Ishikawa (cell line): ENCODE measurements at regions not wholly inside any gene's neighbourhood (a gene's known extent, or its start where the extent isn't known, plus 50 kb on each side); places are given as distances from the start of the nearest gene placed in this dataset.

Source experiments
- CEBPB ChIP-seq: IDR thresholded peaks from 2 replicates; pipeline ENCODE4 v1.6.1; 2012
- CREB1 ChIP-seq: IDR thresholded peaks from 2 replicates; pipeline ENCODE4 v1.6.1; 2012; ENCODE audit warnings: low read depth
- EGR1 ChIP-seq: IDR thresholded peaks from 2 replicates; pipeline ENCODE4 v1.6.1; 2012
- EP300 ChIP-seq: IDR thresholded peaks from 2 replicates; pipeline ENCODE4 v1.6.1; 2012; ENCODE audit warnings: borderline replicate concordance
- FOXM1 ChIP-seq: IDR thresholded peaks from 2 replicates; pipeline ENCODE4 v1.6.1; 2012; ENCODE audit warnings: low read depth, borderline replicate concordance
- NFIC ChIP-seq: IDR thresholded peaks from 2 replicates; pipeline ENCODE4 v1.6.1; 2012
- RAD21 ChIP-seq: IDR thresholded peaks from 2 replicates; pipeline ENCODE4 v1.6.1; 2012; ENCODE audit warnings: low read depth
- TAF1 ChIP-seq: IDR thresholded peaks from 2 replicates; pipeline ENCODE4 v1.6.1; 2012; ENCODE audit warnings: low read depth, mild to moderate bottlenecking
- TCF12 ChIP-seq: IDR thresholded peaks from 2 replicates; pipeline ENCODE4 v1.6.1; 2012; ENCODE audit warnings: low read depth
- TEAD4 ChIP-seq: IDR thresholded peaks from 2 replicates; pipeline ENCODE4 v1.6.1; 2012
- YY1 ChIP-seq: IDR thresholded peaks from 2 replicates; pipeline ENCODE4 v1.6.1; 2012; ENCODE audit warnings: low read depth
- ZBTB7A ChIP-seq: IDR thresholded peaks from 2 replicates; pipeline ENCODE4 v1.6.1; 2012; ENCODE audit warnings: low read depth
- TF ChIP-seq, protein P1 (sequence below): IDR thresholded peaks from 2 replicates; pipeline ENCODE4 v1.6.1; 2012
- TF ChIP-seq, protein P2 (sequence below): IDR thresholded peaks from 2 replicates; pipeline ENCODE4 v1.6.1; 2012
- TF ChIP-seq, protein P3 (sequence below): IDR thresholded peaks from 2 replicates; pipeline ENCODE4 v1.6.1; 2012; ENCODE audit warnings: low read depth, mild to moderate bottlenecking

DNA sequence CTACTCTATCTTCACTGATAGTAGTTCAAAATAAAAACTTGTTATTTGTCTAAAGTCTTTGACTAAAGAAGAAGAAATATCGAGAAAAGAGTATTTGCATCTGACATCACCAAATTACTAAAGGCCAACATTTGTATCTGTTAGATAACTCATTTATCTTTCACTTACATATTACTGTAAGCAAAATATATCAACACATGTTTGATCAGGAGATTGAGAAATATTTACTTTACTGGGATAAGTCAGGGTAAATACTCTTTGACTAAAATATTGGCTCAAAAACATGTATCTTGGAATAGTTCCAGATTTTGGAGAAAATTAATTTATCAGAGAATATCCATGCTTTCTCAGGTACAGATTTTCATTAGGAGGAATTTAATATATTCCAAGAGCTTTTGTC, 306.0 kb downstream of the TENT5A start:
- TF ChIP-seq, protein P1, sequence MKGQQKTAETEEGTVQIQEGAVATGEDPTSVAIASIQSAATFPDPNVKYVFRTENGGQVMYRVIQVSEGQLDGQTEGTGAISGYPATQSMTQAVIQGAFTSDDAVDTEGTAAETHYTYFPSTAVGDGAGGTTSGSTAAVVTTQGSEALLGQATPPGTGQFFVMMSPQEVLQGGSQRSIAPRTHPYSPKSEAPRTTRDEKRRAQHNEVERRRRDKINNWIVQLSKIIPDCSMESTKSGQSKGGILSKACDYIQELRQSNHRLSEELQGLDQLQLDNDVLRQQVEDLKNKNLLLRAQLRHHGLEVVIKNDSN: no peak
- no peak for TF ChIP-seq ZBTB7A
- TF ChIP-seq TCF12: no peak
- no peak for TF ChIP-seq TAF1
- TF ChIP-seq RAD21: no peak
- TF ChIP-seq EP300: no peak
- no peak for TF ChIP-seq FOXM1
- TF ChIP-seq, protein P2, sequence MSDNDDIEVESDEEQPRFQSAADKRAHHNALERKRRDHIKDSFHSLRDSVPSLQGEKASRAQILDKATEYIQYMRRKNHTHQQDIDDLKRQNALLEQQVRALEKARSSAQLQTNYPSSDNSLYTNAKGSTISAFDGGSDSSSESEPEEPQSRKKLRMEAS: no peak
- TF ChIP-seq NFIC: no peak
- TF ChIP-seq EGR1: no peak
- TF ChIP-seq TEAD4: no peak
- TF ChIP-seq CREB1: no peak
- TF ChIP-seq, protein P3, sequence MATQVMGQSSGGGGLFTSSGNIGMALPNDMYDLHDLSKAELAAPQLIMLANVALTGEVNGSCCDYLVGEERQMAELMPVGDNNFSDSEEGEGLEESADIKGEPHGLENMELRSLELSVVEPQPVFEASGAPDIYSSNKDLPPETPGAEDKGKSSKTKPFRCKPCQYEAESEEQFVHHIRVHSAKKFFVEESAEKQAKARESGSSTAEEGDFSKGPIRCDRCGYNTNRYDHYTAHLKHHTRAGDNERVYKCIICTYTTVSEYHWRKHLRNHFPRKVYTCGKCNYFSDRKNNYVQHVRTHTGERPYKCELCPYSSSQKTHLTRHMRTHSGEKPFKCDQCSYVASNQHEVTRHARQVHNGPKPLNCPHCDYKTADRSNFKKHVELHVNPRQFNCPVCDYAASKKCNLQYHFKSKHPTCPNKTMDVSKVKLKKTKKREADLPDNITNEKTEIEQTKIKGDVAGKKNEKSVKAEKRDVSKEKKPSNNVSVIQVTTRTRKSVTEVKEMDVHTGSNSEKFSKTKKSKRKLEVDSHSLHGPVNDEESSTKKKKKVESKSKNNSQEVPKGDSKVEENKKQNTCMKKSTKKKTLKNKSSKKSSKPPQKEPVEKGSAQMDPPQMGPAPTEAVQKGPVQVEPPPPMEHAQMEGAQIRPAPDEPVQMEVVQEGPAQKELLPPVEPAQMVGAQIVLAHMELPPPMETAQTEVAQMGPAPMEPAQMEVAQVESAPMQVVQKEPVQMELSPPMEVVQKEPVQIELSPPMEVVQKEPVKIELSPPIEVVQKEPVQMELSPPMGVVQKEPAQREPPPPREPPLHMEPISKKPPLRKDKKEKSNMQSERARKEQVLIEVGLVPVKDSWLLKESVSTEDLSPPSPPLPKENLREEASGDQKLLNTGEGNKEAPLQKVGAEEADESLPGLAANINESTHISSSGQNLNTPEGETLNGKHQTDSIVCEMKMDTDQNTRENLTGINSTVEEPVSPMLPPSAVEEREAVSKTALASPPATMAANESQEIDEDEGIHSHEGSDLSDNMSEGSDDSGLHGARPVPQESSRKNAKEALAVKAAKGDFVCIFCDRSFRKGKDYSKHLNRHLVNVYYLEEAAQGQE: no peak

DNA sequence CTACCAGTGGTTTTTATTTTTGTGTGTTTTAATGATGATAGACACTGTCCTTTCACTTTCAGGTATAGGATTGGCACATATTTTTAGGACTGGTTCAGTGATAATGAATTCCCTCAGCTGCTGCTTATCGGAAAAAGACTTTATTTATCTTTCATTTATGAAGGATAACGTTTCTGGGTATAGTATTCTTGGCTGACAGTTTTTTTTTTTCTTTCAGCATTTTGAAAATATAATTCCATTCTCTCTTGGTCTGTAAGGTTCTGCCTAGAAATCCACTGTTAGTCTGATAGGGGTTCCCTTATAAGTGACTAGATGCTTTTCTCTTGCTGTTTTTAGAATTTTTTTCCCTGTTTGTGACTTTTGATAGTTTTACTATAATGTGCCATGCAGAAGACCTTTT, 313.1 kb downstream of the TENT5A start:
- TF ChIP-seq, protein P2: no peak
- TF ChIP-seq, protein P3: no peak
- TF ChIP-seq EGR1 (no peak), TAF1 (no peak), ZBTB7A (no peak), FOXM1 (no peak)

DNA sequence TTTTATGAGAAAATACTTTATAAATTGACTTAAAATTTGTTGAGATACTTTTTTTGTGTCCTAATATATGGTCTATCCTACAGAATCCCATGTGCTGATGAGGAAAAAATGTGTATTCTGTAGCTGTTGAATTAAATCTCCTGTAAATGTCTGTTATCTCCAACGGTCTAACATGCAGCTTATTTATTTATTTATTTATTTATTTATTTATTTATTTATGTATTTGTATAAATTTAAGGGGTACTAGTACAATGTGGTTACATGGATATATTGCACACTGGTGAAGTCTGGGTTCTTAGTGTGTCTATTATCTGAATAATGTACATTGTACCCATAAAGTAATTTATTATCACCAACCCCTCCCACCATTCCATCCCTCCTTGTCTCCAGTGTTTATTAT, 315.5 kb downstream of the TENT5A start:
- TF ChIP-seq TCF12: no peak
- TF ChIP-seq, protein P3: no peak
- no peak for TF ChIP-seq RAD21
- TF ChIP-seq CREB1: no peak
- no peak for TF ChIP-seq EP300
- TF ChIP-seq ZBTB7A: no peak
- TF ChIP-seq EGR1: no peak
- TF ChIP-seq YY1: no peak
- TF ChIP-seq NFIC: no peak
- TF ChIP-seq TAF1: no peak
- TF ChIP-seq, protein P1: no peak
- no peak for TF ChIP-seq CEBPB
- no peak for TF ChIP-seq FOXM1
- TF ChIP-seq, protein P2: no peak
- no peak for TF ChIP-seq TEAD4

DNA sequence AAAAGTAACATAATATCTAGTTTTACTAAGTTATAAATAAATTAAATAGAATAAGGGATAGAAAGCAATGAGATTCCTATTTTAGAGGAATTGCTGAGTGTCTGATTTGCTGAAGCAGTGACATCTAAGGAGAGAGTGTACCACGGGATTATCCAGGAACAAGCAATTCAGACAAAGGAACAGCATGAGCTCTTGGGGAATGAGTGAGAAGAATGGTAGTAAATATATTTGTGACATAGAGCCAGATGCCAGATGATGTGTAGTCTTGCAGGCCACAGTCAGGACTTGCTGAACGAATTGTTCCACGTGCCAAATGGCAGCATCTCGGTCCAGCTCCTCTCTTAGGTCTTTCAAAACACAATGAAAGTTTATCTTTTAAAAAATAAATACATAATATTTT, 339.2 kb downstream of the TENT5A start:
- no peak for TF ChIP-seq NFIC
- TF ChIP-seq TCF12: no peak
- TF ChIP-seq, protein P1: no peak
- no peak for TF ChIP-seq ZBTB7A
- no peak for TF ChIP-seq TEAD4
- TF ChIP-seq, protein P2: no peak
- TF ChIP-seq EGR1: no peak
- no peak for TF ChIP-seq RAD21
- TF ChIP-seq, protein P3: no peak
- TF ChIP-seq YY1: no peak
- TF ChIP-seq FOXM1: no peak
- TF ChIP-seq CREB1: no peak
- TF ChIP-seq TAF1: no peak
- no peak for TF ChIP-seq CEBPB
- no peak for TF ChIP-seq EP300
